NCI-H2196 treated with DMSO at 0.1 percent for 48 hours (cell line): ENCODE measurements at regions not wholly inside any gene's neighbourhood (a gene's known extent, or its start where the extent isn't known, plus 50 kb on each side); places are given as distances from the start of the nearest gene placed in this dataset.

ENCODE experiments used
- DNase-seq: peaks from one replicate; lab custom pipeline; 2025; ENCODE audit not compliant: unreplicated experiment; lab: John Stamatoyannopoulos, UW

DNA sequence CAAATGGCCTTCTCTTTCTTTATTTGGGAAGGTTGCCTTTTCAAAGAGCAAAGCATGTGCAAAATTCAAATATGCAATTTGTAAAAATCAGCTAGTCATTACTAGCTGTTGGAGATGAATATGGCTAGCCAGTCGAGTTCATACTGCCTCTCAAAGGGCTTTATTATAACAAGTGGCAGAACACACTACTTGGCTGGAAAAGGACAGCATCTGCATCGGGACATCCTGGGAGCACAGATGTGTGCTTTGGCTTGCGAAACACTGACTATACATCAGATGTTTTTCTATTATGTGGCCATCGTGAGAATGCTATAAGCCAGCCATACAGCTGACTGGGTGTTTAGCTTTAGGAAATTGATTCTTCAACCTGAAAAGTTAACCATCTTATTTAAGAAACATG lies 424.2 kb downstream of the KCTD12 start:
- no peak for DNase-seq

DNA sequence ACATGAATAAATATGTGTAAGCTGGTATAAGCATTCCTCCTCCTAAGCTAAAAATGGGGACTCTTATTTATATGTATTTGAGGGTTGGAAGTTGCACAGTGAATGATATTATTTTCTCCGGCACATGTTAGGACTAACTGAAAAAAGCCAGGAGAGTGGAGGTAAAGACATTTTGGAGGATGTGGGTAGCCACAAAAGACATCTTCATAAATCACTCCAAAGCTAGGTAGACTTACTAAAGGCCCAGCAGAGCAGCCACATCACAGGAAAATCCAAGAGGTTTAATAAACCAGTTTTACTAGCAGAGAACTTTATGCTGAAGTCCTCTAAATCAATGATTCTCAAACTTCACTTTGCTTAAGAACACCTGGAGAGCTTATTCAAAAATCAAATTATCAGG lies 424.7 kb downstream of the KCTD12 start:
- no peak for DNase-seq

DNA sequence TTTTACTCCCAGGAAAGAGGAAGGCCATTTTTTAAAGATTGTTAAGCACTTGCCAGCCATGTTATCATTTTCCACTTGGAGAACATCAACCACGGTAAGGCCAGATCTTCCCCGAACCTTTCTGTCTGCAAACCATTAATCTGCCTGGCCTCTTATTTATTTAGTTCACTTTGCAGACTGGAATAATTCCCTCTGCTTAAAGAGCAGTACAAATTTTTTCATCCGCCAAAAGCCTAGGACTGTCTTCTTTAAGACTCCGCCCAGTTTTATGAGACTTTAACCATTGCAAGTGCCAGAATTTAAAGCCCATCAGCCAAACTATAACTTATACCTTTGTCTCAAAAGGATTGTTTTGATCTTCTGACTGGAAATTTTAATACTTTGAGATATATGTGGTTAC lies 426.3 kb downstream of the KCTD12 start:
- no peak for DNase-seq

DNA sequence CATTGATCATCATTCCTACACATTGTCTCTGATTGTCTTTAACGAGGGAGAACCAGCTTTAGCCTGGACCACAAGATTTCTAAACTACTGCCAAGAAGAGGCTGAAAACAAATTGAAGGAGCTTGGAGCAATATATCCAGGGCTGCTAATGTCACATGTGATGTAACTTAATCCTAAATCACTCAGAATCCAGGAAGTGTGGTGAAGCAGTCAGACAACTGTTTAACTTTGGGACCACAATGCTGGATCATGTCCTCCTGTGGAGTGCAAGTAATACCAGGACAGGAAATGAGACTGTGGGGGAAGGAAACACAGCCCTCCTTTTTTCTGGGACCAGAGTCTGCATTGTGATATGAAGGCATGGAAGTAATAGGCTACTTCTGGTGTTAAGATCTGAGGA lies 430.2 kb downstream of the KCTD12 start:
- DNase-seq: no peak

DNA sequence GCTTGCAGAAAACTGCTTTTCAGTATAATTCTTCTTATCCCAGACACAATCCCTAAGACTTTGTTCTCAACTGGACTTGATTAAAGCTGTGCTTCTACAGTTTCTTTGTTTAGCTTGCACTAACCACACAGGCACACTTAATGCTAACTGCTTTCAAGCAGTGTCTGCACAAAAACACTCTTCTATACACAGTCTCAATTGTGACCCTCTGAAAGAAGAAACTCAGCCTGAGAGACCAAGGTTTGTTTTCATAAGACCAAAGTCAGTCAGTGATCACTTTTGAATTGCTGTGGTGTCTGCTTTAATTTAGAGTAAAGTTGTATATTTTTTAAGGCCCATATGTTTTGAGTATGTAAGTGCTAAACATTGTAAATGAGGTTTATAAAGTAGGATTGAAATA lies 431.2 kb downstream of the KCTD12 start:
- no peak for DNase-seq

DNA sequence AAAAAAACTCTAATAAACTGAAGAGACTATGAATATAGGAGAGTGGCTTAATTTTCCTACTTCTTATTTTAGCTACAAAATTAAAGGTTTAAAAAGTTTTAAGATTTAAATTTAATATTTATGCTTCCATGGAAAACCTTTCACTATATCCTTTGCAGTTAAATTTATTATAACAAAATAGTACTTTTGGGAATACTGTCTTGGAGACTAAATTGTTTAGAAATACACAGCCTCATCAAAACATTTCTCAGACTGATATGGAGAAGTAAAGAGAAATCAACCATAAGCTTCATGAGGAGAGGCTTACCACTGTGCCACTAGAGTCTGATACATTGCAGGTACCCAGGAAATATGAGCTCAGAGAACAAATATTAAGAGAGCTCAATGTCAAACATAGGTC lies 436.5 kb downstream of the KCTD12 start:
- DNase-seq: no peak

DNA sequence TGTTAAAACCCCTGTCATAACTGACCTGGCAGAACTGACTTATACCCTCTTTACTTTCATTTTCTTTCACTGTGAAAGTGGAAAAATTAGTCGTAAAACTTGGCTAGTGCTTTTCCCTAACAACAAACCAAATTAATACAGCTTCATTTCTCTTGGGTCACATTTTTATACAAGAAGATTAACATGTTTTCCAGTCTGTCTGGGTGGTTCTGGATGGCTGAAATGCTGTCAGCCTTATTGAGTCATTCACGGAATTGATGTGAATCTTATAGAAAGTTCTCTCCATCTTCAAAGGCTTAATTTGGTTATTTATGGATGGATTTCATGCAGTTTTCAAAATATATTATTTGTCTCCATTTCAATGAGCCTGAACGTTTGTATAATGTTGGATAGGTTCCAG lies 440.0 kb downstream of the KCTD12 start:
- no peak for DNase-seq

DNA sequence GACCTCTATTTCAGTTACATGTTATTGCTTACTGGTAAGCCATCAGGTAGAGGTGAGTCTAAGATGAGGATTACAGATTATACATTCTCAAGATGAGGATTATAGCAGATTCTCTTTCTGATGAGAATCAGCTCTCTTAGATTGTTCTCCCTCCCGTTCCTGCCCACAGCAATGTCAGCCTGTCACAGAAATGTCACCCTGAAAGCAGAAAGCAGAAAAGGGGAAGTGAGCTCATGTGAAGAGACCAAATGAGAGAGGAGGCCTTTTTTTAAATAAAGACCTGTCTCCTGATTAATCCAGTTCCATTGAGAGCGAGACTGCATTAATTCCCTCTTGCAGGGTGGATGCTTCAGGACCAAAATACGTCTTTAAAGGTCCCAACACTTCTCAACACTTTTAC lies 445.6 kb downstream of the KCTD12 start:
- DNase-seq: no peak

DNA sequence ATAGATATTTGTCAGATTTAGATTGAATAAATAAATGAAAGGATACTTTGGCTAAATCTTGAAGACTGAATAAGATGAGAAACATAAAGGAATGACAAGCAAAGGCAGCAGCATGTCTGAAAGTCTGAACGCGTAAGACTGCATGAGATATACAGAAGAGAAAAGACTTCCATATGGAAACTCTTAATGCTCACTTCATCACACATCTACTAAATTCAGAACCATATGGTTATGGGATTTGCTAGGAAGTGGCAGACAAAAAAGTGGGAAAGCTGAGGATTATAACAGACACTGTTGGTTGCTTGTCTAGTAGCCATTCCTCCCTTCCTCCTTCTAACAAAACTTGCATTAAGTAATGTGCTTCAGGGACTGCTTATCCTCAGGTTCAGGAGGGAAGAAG lies 446.7 kb downstream of the KCTD12 start:
- DNase-seq: no peak

DNA sequence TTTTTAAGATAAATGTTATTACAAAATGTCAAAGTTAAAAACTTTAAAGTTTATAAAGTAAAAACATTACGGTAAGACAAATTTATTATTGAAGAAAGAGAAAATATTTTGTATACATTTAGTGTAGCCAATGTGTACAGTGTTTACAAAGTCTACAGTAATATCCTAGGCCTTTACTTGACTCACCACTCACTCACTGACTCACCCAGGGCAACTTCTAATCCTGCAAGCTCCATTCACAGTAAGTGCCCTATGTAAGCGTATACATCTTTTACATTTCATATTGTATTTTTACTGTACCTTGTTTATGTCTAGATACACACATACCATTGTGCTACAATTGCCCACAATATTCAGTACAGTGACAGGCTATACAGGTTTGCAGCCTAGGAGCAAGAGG lies 448.2 kb downstream of the KCTD12 start:
- DNase-seq: no peak

DNA sequence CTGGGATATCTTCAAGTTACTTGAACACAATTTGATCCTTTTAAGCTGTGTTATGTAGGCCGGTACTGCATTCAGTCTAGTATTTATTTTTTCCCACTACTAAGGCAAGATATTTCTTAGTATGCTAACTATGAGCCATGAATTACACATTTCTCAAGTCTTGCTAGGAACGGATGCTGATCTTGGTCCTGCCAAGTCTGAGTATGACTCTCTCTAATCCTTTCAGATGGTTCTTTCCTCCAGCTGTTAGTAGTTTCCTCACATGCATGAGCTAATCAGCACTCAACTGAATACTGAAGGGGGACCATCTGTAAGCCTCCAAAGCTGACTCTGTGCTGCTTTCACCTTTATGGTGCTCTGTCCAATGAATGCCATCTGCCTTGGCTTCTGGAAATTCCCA lies 460.3 kb downstream of the KCTD12 start:
- DNase-seq: no peak

DNA sequence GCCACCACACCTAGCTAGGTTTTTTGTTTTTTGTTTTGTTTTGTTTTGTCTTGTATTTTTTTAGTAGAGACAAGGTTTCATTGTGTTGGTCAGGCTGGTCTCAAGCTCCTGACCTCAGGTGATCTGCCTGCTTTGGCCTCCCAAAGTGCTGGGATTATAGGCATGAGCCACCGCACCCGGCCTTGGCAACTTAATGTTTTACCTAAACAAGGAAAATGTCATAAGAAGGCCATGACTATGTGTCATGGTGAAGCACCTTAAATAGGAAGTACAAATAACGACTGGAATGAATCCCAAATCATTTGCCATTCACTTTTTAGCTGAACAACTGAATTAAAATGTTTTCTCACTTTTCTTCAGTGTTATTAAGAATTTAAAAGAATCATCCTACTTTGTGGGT lies 465.2 kb downstream of the KCTD12 start:
- DNase-seq: no peak

DNA sequence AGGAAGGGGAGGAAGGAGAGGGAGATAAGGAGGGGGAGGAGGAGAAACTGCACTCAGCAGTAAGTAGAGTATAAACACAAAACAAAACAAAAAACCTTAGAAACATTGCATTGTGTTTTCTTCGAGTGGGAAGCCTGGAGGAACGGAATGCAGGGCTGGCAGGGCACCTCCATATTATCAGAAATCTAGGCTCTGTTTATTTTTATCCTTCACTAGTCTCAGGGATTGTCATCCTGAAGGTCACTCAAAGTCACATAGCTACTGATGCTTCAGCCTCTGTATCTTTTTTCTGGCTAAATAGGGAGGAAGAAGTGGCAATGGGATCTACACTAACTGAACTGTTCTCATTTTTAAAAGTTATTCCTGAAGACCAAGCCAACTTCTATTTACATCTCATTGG lies 467.8 kb downstream of the KCTD12 start:
- DNase-seq: no peak

DNA sequence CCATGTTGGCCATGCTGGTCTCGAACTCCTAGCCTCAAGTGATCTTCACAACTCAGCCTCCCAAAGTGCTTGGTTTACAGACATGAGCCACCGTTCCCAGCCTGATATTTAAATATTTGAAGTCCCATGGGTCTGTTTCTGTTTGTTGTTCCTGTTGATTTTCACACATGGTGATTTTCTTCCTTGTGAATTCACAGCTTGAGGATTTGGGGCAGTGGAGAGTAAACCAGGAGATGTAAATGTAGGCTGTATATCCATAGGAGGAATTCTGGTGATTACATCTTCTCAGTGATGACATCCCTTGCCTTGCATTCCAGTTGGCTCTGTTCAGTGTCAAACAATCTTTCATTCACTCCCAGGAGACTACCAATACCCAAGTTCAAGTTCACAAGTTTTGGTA lies 471.9 kb downstream of the KCTD12 start:
- no peak for DNase-seq

DNA sequence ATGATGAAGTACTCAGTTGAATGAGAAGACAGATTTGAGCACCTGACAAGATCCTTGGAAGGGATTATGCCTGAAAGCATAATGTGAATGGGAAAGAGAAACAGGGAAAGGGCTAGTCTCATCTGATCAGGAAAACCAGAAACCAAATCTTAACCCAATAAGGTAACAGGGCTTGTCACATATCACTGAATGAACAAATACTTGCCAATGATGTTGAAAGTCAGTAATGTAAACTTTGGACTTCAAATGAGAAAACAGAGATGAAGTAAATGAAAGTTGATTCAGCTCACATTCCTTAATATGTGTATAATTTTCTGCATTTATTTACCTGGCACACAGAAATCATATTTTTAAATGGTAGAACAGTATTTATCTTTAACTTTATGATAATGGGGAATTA lies 480.0 kb downstream of the KCTD12 start:
- DNase-seq: no peak

DNA sequence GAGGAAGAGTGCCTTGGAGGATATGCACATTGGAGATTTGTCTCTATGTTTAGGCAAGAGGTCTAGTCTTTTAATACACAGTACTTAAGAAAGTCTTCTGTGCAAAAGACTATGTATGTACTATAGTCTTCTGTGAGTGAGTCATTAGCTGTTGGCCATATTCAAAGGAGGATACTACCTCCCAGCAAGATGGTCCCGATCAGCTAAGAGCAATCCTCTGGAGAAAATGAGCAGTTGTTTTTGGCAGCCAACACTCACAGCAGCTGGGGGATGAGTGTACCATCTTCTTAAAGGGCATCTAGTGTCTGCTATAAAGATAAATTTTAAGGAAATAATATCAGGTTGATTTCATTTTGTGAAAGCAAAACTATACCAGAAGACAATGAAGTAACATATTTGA lies 487.8 kb downstream of the KCTD12 start:
- no peak for DNase-seq

DNA sequence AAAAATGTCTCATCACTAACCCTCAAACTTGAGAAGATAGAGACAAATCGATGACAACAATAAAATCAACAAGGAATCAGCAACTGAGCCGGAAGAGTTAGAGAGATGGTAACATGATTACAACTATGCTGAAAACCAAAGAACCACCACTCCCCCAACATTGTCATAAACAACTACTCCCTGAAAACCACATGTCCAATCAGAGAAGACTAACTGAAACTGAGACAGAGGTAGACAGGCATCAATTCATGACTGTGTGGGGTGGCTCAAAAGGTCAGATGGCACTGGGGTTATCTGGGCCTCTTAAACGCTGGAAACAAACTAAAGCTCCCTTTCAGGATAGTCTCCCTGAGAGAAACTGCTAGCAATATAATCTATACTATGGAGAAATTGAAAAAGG lies 488.8 kb downstream of the KCTD12 start:
- no peak for DNase-seq

DNA sequence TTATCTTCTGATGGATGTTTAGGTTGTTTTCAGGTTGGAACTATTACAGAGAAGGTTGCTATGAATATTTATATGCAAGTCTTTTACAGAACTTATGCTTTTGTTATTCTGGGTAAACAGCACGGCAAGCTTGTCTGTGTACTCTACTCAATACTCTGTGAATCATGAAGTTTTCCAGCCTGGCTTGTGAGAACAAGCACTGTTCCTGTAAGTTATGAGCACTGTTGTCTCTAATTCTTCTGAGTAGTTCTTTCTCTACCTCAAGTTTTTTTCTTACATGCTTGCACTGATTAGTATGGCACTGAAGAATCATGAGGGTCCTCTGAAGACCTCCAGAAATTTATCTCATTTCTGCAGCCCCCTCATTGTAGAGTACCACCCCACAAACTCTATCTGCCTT lies 496.9 kb downstream of the KCTD12 start:
- DNase-seq: no peak

DNA sequence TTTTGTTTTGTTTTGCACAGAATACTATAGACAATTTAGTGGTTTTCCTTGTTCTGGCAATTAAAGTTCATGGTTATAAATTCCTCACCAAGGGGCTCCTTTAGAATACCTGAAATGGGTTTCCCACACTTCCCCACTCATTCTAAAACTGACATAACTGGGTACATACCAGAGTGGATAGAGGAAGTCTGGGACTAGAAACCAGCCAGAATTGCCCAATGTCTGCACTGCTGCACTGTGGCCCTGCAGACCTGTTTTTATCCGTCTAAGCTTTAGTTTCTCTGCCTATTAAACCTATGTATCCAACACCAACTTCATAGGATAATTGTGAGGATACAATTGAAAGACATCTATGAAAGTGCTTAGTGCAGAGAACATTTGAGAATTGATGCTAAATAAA lies 498.6 kb downstream of the KCTD12 start:
- no peak for DNase-seq

DNA sequence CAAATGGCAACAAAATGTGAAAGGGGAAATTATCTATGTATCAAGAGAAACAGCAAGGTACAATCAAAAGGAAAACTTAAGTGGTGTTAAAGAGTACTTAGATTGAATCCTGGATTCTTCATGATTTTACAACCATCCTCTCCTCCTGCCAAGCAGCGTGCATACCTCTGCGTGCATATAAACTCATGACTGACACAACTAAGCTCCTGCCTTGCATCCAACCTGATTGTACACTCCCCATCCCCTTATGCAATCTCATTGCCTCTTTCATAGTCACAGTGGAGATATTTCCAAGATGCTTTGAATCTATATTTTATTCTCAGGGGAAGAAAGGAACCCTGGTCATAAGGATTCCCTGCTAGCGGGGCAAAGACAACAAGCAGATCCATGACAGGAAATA lies 499.9 kb downstream of the KCTD12 start:
- DNase-seq: no peak

DNA sequence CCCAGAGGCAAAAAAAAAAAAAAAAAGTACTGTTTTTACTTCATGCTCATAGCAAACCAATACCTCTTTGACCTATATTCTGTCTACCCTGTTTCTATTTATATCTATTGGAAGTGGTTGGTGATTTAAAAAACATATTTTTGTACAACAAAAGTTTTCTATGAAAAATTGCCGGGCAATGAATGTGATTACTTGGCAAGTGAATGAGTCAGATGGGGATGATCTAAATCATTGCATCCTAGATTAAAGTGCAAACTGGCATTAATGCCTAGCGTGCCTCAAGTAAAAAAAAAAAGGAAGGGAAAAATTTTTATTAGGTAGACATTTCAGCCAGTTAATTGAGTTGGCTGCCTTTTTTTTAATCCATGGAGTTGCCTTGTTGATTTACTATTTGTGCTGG lies 500.6 kb downstream of the KCTD12 start:
- DNase-seq: no peak

DNA sequence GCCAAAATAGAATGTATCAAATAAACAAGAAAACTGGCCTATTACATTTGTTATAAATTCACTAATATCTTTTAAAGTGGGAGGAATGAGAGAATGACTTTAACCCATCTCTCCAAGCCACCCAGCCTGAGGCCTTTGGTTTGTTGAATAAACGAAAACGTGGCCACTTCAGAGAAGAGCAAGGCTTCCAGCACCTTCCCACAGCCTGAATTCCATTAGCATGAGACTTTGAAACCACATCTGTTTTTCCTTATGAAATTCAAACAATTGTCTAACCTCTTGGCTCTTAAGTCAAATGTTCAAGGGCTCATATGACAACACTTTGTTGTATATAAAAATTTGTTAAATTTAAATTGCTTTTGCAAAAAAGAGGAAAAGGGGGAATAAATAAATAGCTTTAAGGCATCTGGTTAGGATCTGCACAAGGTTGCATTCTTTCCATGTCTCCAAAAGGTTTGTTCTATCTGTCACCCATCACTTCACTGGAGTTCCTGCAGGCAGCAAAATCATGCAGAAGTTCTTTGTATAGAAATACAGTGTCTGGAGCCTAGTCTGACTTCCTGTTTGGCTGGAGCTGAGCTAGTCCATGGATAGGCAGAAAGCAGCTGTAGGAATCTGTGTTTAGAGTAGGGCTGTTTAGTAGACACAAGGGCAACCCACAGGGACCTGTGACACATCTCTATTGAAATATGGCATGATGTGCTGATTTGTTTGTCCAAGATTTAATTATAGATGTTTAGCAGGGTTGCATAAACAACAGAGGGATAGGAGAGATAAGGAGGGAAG lies 502.3 kb downstream of the KCTD12 start:
- DNase-seq: no peak

DNA sequence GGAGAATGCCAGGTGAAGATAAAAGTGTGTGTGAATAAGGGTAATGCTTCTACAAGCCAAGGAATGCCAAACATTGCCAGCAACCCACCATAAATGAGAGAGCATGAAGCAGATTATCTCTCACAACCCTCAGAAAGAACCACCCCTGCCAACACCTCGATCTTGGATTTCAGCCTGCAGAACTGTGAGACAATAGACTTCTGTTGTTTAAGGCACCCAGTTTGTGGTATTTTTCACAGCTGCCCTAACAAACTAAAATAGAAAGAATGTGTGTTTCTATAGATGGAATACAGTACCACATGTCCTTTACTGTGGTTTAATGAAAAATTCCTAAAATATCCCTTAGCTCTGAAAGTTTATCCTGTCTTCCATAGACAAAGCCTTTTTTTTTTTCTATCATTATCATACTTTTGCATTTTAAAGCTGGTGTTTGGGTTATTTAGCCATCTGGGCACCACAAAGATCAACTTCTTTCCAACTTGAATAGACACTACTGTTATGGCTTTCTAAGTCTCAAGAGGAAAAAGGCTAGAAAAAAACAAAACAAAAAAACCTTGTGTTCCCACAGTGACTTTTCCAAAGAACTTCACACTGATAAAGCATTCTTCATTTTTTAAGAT lies 505.6 kb downstream of the KCTD12 start:
- DNase-seq: no peak
